Tibial artery (tissue), 4 donors: ENCODE measurements at regions not wholly inside any gene's neighbourhood (a gene's known extent, or its start where the extent isn't known, plus 50 kb on each side); places are given as distances from the start of the nearest gene placed in this dataset.

ENCODE experiments used
- DNase-seq, 2 donors: peaks; one replicate each; pipeline ENCODE4 v3.0.0-alpha.2; 2019
- H3K27ac ChIP-seq, 2 donors: fragments of 200-600 bp; sonication (generic) in 1 of 2; 1 replicate in 1 of 2; 2 replicates in 1 of 2; pipeline ENCODE4 v1.5.1; 2018 to 2019; ENCODE audit warnings: mild to moderate bottlenecking in 1 of 2
- H3K27me3 ChIP-seq, 2 donors: fragments of 200-600 bp; sonication (generic) in 1 of 2; one replicate each; pipeline versions ENCODE4 v1.5.1 to v1.6.0; 2016 to 2019
- H3K36me3 ChIP-seq, 3 donors: fragments of 200-600 bp; sonication (generic) in 2 of 3; one replicate each; pipeline ENCODE4 v1.5.1; 2016 to 2019; ENCODE audit warnings: mild to moderate bottlenecking in 2 of 3
- H3K4me1 ChIP-seq, 4 donors: fragments of 200-600 bp; sonication (generic) in 2 of 4; 1 replicate in 3 of 4; 2 replicates in 1 of 4; pipeline ENCODE4 v1.5.1; 2016 to 2019
- H3K4me3 ChIP-seq, 2 donors: fragments of 200-600 bp; sonication (generic) in 1 of 2; 1 replicate in 1 of 2; 2 replicates in 1 of 2; pipeline ENCODE4 v1.5.1; 2018 to 2019; ENCODE audit warnings: mild to moderate bottlenecking in 2 of 2
- H3K9me3 ChIP-seq, 3 donors: fragments of 200-600 bp; sonication (generic) in 1 of 3; one replicate each; pipeline ENCODE4 v1.5.1; 2016 to 2019
- CTCF ChIP-seq, 2 experiments: fragments of 200-600 bp in 1 of 2; fragments of 450-650 bp in 1 of 2; IDR thresholded peaks; one replicate each; pipeline ENCODE4 v1.5.1; 2017 to 2019; ENCODE audit warnings: antibody characterized with exemption in 2 of 2, mild to moderate bottlenecking in 1 of 2, moderate library complexity in 1 of 2
- intact Hi-C: fragments of 100-400 bp; cut with DNase I; formaldehyde crosslinking; loops from one replicate; pipeline ENCODE4 v1.15.0; 2023; ENCODE audit warnings: low total_unique reads

DNA sequence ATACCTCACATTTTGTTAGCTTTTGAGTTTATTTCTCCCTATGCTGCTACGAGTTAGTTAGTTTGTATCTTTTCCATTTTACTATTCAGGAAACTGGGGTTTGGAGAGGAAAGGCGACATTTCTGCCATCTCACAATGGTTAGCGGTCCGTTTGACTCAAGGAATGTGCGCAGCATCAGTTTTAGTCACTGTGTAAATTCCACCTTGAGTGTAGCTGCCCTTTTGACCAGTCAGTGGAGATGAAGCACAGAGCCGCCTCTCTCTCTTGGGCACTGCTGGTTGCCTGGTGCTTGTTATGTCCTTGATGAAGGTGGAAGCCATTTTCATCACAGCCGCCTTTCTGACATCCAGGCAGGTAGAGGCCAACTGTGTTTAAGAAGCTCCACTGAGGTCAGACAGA lies 185.5 kb downstream of the SCP2D1 start:
- no peak overlapping the region for H3K4me3 ChIP-seq
- intact Hi-C loops, result no loop called here
- TF ChIP-seq CTCF (IDR thresholded peaks at IDR 0.05), result no peak
- no peak for DNase-seq
- no peak overlapping the region for H3K27ac ChIP-seq
- H3K27me3 ChIP-seq, result no peaks in the 10 kb centered on the region
- no peaks in the 10 kb centered on the region for H3K9me3 ChIP-seq
- H3K36me3 ChIP-seq, result no peaks in the 10 kb centered on the region
- no peaks in the 10 kb centered on the region for H3K4me1 ChIP-seq

DNA sequence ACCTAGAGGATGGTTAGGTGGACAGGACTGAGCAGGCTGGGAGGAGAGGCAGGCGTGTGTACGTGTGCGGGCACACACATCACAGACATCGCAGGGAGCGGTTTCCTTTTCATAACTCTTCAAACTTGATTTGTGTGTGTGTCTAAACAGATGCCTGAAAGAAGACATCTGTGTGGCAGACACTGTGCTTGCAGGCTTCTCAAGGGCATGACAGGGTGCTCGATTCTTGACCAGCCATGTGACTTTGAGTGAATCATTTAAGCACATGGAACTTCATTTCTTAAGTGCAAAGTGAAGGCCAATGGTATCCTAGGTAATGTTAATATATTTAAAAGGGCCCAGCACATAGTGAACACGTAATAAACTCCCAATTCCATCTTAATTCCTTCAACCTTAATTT lies 186.5 kb downstream of the SCP2D1 start:
- intact Hi-C loops, result no loop called here
- H3K9me3 ChIP-seq, result no peaks in the 10 kb centered on the region
- no peaks in the 10 kb centered on the region for H3K36me3 ChIP-seq
- no peak overlapping the region for H3K27ac ChIP-seq
- no peaks in the 10 kb centered on the region for H3K4me1 ChIP-seq
- no peak overlapping the region for H3K4me3 ChIP-seq
- H3K27me3 ChIP-seq, result no peaks in the 10 kb centered on the region
- no peak for DNase-seq
- no peak for TF ChIP-seq CTCF (IDR thresholded peaks at IDR 0.05)

- intact Hi-C loops, result no loop called here
- DNase-seq, result no peak
- H3K27me3 ChIP-seq, result no peaks in the 10 kb centered on the region
- no peak overlapping the region for H3K27ac ChIP-seq
- H3K4me1 ChIP-seq, result no peaks in the 10 kb centered on the region
- no peak for TF ChIP-seq CTCF (IDR thresholded peaks at IDR 0.05)
- H3K4me3 ChIP-seq, result no peak overlapping the region
- H3K9me3 ChIP-seq, result no peaks in the 10 kb centered on the region
- H3K36me3 ChIP-seq, result no peaks in the 10 kb centered on the region
These were observed 187.6 kb downstream of the SCP2D1 start for GRCh38 chr20:19001177-19001576.

GRCh38 chr20:19003366-19004336 lies 190.1 kb downstream of the SCP2D1 start:
- no peaks in the 10 kb centered on the region for H3K9me3 ChIP-seq
- H3K27ac ChIP-seq, result no peak overlapping the region
- no peaks in the 10 kb centered on the region for H3K4me1 ChIP-seq
- intact Hi-C loops, result no loop called here
- TF ChIP-seq CTCF (IDR thresholded peaks at IDR 0.05), result no peak
- DNase-seq, result no peak
- no peaks in the 10 kb centered on the region for H3K27me3 ChIP-seq
- no peak overlapping the region for H3K4me3 ChIP-seq
- H3K36me3 ChIP-seq, result no peaks in the 10 kb centered on the region

DNA sequence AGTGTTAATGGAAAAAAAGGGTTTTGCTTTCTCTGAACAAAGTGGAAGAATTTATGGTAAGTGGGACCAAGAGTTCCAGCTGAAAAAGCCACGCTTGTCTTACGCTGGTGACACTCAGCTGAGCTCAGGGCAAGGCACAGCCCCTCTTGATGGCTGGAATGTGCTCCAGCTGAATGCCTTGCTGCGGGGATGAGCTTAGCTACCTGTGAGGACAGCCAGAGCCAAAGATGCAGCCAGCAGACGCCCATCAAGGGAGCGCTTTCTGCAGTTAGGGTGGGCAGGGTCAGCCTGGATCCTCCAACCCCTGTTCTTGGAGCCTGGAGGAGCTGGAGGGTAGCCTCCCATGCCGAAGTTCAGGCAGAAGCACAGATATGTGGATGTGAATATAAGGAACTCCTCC lies 191.4 kb downstream of the SCP2D1 start:
- H3K9me3 ChIP-seq, result no peaks in the 10 kb centered on the region
- no peak overlapping the region for H3K4me3 ChIP-seq
- no peaks in the 10 kb centered on the region for H3K36me3 ChIP-seq
- TF ChIP-seq CTCF (IDR thresholded peaks at IDR 0.05), result no peak
- DNase-seq, result no peak
- H3K4me1 ChIP-seq, result no peaks in the 10 kb centered on the region
- H3K27me3 ChIP-seq, result no peaks in the 10 kb centered on the region
- intact Hi-C loops, result no loop called here
- no peak overlapping the region for H3K27ac ChIP-seq
